Tibial artery (tissue), 4 donors: ENCODE measurements at regions not wholly inside any gene's neighbourhood (a gene's known extent, or its start where the extent isn't known, plus 50 kb on each side); places are given as distances from the start of the nearest gene placed in this dataset.

Source experiments
- DNase-seq, 2 donors: peaks; one replicate each; pipeline ENCODE4 v3.0.0-alpha.2; 2019
- H3K27ac ChIP-seq, 2 donors: fragments of 200-600 bp; sonication (generic) in 1 of 2; 1 replicate in 1 of 2; 2 replicates in 1 of 2; pipeline ENCODE4 v1.5.1; 2018 to 2019; ENCODE audit warnings: mild to moderate bottlenecking in 1 of 2
- H3K27me3 ChIP-seq, 2 donors: fragments of 200-600 bp; sonication (generic) in 1 of 2; one replicate each; pipeline versions ENCODE4 v1.5.1 to v1.6.0; 2016 to 2019
- H3K36me3 ChIP-seq, 3 donors: fragments of 200-600 bp; sonication (generic) in 2 of 3; one replicate each; pipeline ENCODE4 v1.5.1; 2016 to 2019; ENCODE audit warnings: mild to moderate bottlenecking in 2 of 3
- H3K4me1 ChIP-seq, 4 donors: fragments of 200-600 bp; sonication (generic) in 2 of 4; 1 replicate in 3 of 4; 2 replicates in 1 of 4; pipeline ENCODE4 v1.5.1; 2016 to 2019
- H3K4me3 ChIP-seq, 2 donors: fragments of 200-600 bp; sonication (generic) in 1 of 2; 1 replicate in 1 of 2; 2 replicates in 1 of 2; pipeline ENCODE4 v1.5.1; 2018 to 2019; ENCODE audit warnings: mild to moderate bottlenecking in 2 of 2
- H3K9me3 ChIP-seq, 3 donors: fragments of 200-600 bp; sonication (generic) in 1 of 3; one replicate each; pipeline ENCODE4 v1.5.1; 2016 to 2019
- intact Hi-C: fragments of 100-400 bp; cut with DNase I; formaldehyde crosslinking; loops from one replicate; pipeline ENCODE4 v1.15.0; 2023; ENCODE audit warnings: low total_unique reads
- TF ChIP-seq, protein P1 (sequence below), 2 experiments: fragments of 200-600 bp in 1 of 2; fragments of 450-650 bp in 1 of 2; IDR thresholded peaks; one replicate each; pipeline ENCODE4 v1.5.1; 2017 to 2019; ENCODE audit warnings: antibody characterized with exemption in 2 of 2, mild to moderate bottlenecking in 1 of 2, moderate library complexity in 1 of 2

DNA sequence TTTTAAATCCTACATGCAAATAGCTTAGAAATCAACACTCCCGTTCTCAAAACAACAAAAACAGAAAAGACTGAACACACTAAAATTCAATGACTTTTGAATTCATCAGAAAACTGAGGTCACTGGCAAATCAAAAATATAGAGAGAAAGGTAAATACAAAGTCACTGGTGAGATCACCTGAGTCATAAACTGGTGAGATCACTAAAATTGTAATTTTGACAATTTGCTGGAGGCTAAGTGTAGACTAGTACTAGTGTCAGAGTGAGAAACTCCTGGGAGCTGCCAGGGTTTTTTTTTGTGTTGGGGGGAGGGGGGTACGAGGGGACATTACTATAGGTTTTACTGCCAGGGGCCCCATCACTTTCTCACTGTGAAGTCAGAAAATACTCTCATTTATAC is 1876.0 kb upstream of the CELF4 start:
- no peak for DNase-seq
- H3K4me1 ChIP-seq: no peaks in the 10 kb centered on the region
- no peaks in the 10 kb centered on the region for H3K36me3 ChIP-seq
- no peaks in the 10 kb centered on the region for H3K27me3 ChIP-seq
- H3K4me3 ChIP-seq: no peak overlapping the region
- TF ChIP-seq, protein P1, sequence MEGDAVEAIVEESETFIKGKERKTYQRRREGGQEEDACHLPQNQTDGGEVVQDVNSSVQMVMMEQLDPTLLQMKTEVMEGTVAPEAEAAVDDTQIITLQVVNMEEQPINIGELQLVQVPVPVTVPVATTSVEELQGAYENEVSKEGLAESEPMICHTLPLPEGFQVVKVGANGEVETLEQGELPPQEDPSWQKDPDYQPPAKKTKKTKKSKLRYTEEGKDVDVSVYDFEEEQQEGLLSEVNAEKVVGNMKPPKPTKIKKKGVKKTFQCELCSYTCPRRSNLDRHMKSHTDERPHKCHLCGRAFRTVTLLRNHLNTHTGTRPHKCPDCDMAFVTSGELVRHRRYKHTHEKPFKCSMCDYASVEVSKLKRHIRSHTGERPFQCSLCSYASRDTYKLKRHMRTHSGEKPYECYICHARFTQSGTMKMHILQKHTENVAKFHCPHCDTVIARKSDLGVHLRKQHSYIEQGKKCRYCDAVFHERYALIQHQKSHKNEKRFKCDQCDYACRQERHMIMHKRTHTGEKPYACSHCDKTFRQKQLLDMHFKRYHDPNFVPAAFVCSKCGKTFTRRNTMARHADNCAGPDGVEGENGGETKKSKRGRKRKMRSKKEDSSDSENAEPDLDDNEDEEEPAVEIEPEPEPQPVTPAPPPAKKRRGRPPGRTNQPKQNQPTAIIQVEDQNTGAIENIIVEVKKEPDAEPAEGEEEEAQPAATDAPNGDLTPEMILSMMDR (IDR thresholded peaks at IDR 0.05): no peak
- no peak overlapping the region for H3K27ac ChIP-seq
- H3K9me3 ChIP-seq: no peaks in the 10 kb centered on the region
- intact Hi-C loops: no loop called here

DNA sequence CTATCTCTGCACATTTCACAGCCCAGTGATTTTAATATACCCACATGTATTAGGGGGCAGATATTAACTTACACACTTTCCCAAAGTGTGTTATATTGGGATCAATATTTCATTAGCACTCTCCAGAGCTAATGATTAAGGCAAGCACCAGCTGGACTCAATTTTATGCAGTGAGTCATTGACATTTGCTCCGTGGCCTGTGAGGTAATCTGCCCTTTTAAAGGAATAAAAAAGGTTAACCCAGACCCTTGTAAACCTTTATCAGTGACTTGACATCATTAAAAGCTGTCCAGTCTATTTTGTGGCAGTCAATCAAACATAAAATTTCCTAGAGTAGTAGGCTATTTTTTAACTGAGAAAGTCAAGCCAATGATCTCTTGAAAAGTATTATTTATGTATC is 1870.4 kb upstream of the CELF4 start:
- H3K4me1 ChIP-seq: peaks cover 0 to 4% (median 0%) of the 10 kb centered on the region in 4 donors
- TF ChIP-seq, protein P1 (IDR thresholded peaks at IDR 0.05): no peak
- intact Hi-C loops: no loop called here
- no peaks in the 10 kb centered on the region for H3K9me3 ChIP-seq
- no peak for DNase-seq
- H3K4me3 ChIP-seq: no peak overlapping the region
- H3K27me3 ChIP-seq: no peaks in the 10 kb centered on the region
- no peaks in the 10 kb centered on the region for H3K36me3 ChIP-seq
- H3K27ac ChIP-seq: no peak overlapping the region

DNA sequence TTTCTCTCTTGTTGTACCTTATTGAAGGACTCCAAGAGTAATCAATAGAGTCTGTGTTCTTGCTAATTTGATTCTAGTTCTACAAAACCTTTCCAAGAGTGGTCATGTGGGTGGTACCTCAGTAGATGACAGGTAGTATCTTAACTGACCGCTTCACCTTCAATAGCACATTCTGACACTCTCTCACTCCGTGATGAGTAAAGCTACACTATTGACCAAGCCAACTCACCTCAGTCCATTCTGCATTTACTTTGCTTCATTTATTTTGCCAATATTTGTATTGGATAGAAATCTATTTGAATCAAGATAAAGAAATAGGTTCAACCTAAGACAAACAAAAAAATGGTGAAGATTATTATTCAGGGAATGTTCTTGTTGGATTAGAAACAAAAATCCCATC is 1869.6 kb upstream of the CELF4 start:
- Histone ChIP-seq H3K4me1 (peaks cover 0 to 4% (median 0%) of the 10 kb centered on the region in 4 donors), H3K9me3 (no peaks in the 10 kb centered on the region), H3K36me3 (no peaks in the 10 kb centered on the region), H3K27ac (no peak overlapping the region), H3K27me3 (no peaks in the 10 kb centered on the region), H3K4me3 (no peak overlapping the region)
- TF ChIP-seq, protein P1 (IDR thresholded peaks at IDR 0.05): no peak
- intact Hi-C loops: no loop called here
- no peak for DNase-seq

DNA sequence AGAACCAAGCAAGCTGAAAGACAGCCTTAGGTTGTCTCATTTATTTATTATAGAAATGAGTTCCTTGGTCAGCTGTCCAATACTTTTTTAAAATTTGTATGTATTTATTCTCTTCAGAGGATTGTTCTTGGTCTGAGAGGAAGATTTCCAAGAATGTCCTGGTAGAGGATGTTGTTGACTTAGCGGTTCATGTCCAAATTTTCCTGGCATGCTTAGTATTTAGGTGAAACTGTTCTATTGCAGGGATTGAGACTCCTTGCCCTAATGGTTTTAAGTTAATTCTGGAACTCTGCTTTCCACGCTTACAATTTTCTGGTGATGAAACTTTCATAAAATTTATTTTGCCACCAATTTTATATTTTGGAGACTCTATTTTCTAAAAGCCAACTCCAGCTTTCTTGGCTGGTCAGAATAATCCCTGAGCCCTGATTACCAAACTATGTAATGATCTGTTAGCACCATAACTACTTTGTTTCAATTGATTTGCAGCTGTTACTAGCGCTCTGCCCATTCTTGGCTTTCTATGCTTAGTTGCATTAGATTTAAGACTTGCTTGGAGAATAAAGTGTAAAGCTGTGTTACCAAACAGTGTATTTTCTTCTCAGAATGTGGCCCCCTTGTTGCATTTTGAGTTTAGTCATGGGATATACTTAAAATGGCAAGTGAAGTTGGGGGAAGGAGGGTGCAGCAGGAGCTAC is 1868.8 kb upstream of the CELF4 start:
- H3K36me3 ChIP-seq: no peaks in the 10 kb centered on the region
- no peak overlapping the region for H3K4me3 ChIP-seq
- H3K27ac ChIP-seq: no peak overlapping the region
- H3K9me3 ChIP-seq: no peaks in the 10 kb centered on the region
- no peak for DNase-seq
- intact Hi-C loops: no loop called here
- H3K27me3 ChIP-seq: no peaks in the 10 kb centered on the region
- peaks cover 0 to 4% (median 0%) of the 10 kb centered on the region in 4 donors for H3K4me1 ChIP-seq
- TF ChIP-seq, protein P1 (IDR thresholded peaks at IDR 0.05): no peak

DNA sequence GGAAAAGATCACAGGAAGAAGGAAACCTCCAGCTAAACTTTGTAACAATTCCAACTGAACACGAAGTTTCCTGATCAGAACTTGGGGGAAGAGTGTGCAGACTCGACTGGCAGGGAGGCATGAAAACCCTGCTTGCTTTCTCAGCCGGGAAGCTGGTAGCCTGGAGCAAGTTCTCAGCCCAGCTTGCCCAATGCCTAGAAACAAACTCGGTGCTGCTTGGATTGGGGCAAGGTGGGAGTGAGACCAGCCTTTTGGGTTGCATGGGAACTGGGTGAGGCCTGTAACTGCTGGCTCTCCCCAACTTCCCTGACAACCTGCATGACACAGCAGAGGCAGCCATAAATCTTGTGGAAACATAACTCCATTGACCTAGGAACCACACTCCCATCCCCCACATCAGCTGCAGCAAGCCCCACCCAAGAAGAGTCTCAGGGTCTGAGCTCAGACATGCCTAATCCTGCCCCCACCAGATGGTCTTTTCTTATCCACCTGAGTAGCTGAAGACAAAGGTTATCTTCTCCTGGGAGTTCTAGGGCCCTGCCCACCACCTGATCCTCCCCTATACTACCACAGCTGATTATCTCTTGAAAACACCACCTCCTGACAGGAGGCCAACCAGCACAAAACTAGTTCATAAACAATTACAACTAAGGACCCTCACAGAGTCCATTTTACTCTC is 1859.7 kb upstream of the CELF4 start:
- no peaks in the 10 kb centered on the region for H3K4me1 ChIP-seq
- no peak for DNase-seq
- TF ChIP-seq, protein P1 (IDR thresholded peaks at IDR 0.05): no peak
- intact Hi-C loops: no loop called here
- no peak overlapping the region for H3K4me3 ChIP-seq
- no peaks in the 10 kb centered on the region for H3K36me3 ChIP-seq
- no peaks in the 10 kb centered on the region for H3K27me3 ChIP-seq
- H3K9me3 ChIP-seq: no peaks in the 10 kb centered on the region
- no peak overlapping the region for H3K27ac ChIP-seq
